HG03159 (cell line): ENCODE measurements at regions not wholly inside any gene's neighbourhood (a gene's known extent, or its start where the extent isn't known, plus 50 kb on each side); places are given as distances from the start of the nearest gene placed in this dataset.
"Not testable (repeated sequence)": the region's sequence is repeated elsewhere in the genome, so short reads cannot be mapped to it uniquely, and the experiment has no call there.

Experiments used
- ATAC-seq: cut with Tn5 transposase; IDR thresholded peaks from one replicate; pipeline ENCODE4 v1.9.1; 2021; ENCODE audit warnings: mild to moderate bottlenecking, moderate library complexity; ENCODE audit not compliant: unreplicated experiment

- no peak for ATAC-seq
Measured at GRCh38 chr2:47653902-47654789, 83.4 kb upstream of the KCNK12 start.

DNA sequence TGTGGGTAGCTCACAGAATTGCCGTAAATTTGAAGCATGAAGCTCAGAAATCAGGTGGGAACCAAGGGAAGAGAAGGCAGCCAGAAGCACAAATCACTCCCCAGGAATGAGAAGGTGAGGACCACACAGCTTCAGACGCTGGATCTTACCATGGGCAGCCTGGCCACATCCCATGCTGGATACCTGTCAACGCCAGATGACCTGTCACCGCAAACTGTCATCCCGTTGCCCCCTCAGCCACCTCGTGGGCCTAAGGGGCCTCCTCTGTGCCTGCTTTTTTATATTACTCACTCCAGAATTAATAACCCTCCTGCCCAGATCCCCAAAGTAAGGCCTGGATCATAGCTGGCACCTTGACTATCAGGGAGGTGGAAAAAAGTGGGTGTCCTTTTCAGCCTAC lies 82.3 kb upstream of the KCNK12 start:
- ATAC-seq, result no peak

GRCh38 chr2:47652061-47652690 lies 81.4 kb upstream of the KCNK12 start:
- no peak for ATAC-seq

DNA sequence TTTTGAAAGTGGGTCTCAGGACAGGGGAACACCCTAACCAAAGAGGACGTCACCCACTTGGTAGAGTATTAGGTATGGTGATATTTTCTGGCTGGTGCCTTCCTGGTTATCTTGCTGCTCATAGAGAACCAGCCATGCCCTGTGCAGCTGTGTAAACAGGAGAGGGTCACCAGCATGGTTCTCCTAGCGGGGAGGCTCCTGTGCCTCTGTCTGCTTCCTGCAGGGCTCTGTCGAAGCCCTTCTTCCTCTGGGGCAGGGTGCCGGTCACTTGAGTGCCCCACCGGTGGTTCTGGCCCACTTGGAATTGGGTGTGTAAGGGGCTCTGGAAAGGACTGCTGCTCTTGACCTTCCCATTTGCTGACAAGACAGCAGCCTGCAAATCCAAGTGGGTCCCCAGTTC lies 80.5 kb upstream of the KCNK12 start:
- ATAC-seq, result no peak

GRCh38 chr2:47650001-47650535 lies 79.3 kb upstream of the KCNK12 start:
- no peak for ATAC-seq

- no peak for ATAC-seq
Measured at GRCh38 chr2:47645246-47645645, 74.5 kb upstream of the KCNK12 start.

- ATAC-seq, result no peak
Measured at GRCh38 chr2:47644351-47644750, 73.6 kb upstream of the KCNK12 start.

- ATAC-seq, result no peak
Measured at GRCh38 chr2:47641366-47641765, 70.6 kb upstream of the KCNK12 start.

DNA sequence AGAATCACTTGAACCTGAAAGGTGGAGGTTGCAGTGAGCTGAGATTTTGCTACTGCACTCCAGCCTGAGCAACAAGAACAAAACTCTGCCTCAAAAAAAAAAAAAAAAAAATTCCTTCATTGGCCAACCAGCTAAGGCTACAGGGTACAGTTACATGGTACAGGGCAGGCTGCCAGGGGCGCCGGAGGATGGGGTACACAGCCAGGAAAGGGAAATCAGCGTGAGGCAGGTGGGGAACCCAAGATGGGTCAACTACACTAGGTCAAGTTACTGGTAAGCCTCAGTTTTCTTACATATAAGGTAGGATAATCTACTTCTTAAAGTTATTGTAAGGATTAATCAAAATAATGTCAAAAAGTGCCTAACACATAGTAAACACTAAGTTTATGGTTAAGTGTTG lies 69.6 kb upstream of the KCNK12 start:
- no peak for ATAC-seq

DNA sequence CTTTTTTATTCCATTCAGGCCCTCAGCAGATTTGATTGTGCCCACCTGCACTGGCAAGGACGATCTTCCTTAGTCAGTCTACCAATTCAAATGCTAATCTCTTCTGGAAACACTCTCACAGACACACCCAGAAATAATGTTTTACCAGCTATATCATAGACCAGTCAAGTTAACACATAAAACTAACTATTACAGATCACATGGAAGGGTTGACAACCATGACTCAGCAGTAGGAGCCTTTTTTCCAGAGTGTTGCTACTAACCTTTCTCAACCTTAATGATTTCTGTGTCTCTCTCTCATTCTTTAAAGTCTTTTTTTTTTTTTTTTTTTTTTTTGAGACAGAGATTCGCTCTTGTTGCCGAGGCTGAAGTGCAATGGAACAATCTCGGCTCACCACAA lies 68.7 kb upstream of the KCNK12 start:
- no peak for ATAC-seq

DNA sequence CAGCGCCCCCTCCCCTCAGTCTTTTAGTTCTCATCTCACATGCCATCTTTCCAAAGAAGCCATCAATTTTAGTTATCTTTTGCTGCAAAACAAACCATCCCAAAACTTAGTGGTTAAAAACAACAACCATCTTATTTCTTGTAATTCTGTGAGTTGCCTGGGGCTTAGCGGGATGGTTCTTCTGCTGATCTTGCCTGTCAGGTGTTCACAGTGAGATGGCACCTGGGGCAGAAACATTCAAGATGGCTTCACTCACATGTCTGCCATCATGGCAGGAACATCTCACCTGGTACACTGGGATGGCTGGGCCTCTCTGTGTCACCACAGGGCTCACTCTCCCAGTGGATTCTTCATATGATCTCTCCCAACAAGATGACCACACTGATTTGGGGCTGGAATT lies 67.6 kb upstream of the KCNK12 start:
- ATAC-seq, result no peak

GRCh38 chr2:47636596-47637264 lies 65.9 kb upstream of the KCNK12 start:
- ATAC-seq, result no peak

- no peak for ATAC-seq
Measured at GRCh38 chr2:47636176-47636575, 65.4 kb upstream of the KCNK12 start.

- ATAC-seq, result no peak
Measured at GRCh38 chr2:47632754-47633153, 62.0 kb upstream of the KCNK12 start.

- no peak for ATAC-seq
Measured at GRCh38 chr2:47631792-47632398, 61.1 kb upstream of the KCNK12 start.

- no peak for ATAC-seq
Measured at GRCh38 chr2:47631306-47631705, 60.5 kb upstream of the KCNK12 start.

DNA sequence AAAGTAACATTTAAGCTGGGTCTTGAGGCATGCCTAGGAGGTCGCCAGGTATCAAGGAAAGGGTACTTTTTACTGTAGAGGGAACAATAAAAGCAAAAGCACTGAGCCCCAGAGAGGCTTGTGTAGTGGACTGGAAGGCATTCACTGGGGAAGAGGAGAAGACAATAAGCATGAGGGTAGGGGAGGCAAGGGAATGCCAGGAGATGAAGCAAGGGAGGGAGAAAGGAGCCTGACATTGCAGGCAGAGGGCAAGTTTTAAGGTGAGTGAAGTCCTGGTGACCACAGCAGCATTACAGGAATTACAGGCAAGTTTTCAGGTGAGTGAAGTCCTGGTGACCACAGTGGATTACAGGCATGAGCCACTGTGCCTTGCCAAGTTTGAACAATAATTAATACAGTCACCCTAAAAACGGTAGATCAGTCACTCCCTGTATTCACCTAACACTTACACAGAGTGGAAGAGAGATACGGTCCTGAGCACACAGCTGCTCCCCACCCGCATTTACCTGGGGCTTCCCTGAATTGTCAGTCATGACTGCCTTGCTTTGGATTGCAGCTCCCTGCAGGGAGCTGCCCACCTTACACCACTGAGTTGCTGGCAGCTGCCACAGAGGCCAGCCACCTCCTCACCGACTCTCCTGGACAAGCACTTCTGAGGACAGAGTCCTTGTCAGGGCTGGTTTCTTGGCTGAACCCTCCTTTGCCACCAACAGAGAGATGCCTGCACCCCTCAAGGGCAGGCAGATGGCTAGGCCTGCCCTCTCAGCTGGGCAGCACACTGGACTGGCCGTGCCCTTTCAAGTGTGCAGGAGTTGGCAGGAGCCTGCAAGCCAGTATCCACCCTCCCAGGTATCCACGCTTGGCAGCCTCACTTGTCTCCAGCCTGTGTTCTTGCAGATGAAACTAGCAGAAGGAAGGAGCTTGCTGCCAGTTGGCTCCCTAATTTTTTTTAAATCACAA lies 59.0 kb upstream of the KCNK12 start:
- ATAC-seq, result no peak

GRCh38 chr2:47628904-47629303 lies 58.1 kb upstream of the KCNK12 start:
- ATAC-seq, result no peak

GRCh38 chr2:47626664-47627063 lies 55.9 kb upstream of the KCNK12 start:
- no peak for ATAC-seq

DNA sequence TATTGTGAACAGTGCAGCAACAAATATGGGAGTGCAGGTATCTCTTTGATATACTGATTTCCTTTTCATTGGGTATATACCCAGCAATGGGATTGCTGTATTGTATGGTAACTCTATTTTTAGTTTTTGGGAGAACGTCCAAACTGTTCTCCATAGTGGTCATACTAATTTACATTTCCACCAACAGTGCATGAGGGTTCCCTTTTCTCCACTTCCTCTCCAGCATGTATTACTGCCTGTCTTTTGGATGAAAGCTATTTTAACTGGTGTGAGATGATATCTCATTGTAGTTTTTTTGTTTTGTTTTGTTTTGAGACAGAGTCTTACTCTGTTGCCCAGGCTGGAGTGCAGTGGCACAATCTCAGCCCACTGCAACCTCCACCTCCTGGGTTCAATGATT lies 52.4 kb upstream of the KCNK12 start:
- ATAC-seq, result not testable (repeated sequence)
